Inflammatory macrophage treated with lipopolysaccharide for 4 hours (primary cell): ENCODE measurements at regions not wholly inside any gene's neighbourhood (a gene's known extent, or its start where the extent isn't known, plus 50 kb on each side); places are given as distances from the start of the nearest gene placed in this dataset.
"Not testable (repeated sequence)": the region's sequence is repeated elsewhere in the genome, so short reads cannot be mapped to it uniquely, and the experiment has no call there.

Experiments used
- DNase-seq: peaks from one replicate; pipeline ENCODE4 v3.0.0-alpha.2; 2020

GRCh38 chr1:146314449-146315246 lies 85.8 kb upstream of the NOTCH2NLA start:
- DNase-seq, result not testable (repeated sequence)

- not testable (repeated sequence) for DNase-seq
Observed at GRCh38 chr1:146310579-146310978, 81.8 kb upstream of the NOTCH2NLA start.

- DNase-seq, result not testable (repeated sequence)
Observed at GRCh38 chr1:146309427-146309826, 80.6 kb upstream of the NOTCH2NLA start.

GRCh38 chr1:146308892-146309291 lies 80.1 kb upstream of the NOTCH2NLA start:
- not testable (repeated sequence) for DNase-seq

GRCh38 chr1:146308152-146308551 lies 79.3 kb upstream of the NOTCH2NLA start:
- DNase-seq, result not testable (repeated sequence)

- not testable (repeated sequence) for DNase-seq
Observed at GRCh38 chr1:146307632-146308031, 78.8 kb upstream of the NOTCH2NLA start.

- DNase-seq, result not testable (repeated sequence)
Observed at GRCh38 chr1:146306651-146307050, 77.8 kb upstream of the NOTCH2NLA start.

- DNase-seq, result not testable (repeated sequence)
Observed at GRCh38 chr1:146305442-146305841, 76.6 kb upstream of the NOTCH2NLA start.

- DNase-seq, result not testable (repeated sequence)
Observed at GRCh38 chr1:146298575-146298897, 69.7 kb upstream of the NOTCH2NLA start.

GRCh38 chr1:146297781-146298574 lies 69.2 kb upstream of the NOTCH2NLA start:
- DNase-seq, result not testable (repeated sequence)

- DNase-seq, result not testable (repeated sequence)
Observed at GRCh38 chr1:146292940-146293936, 64.4 kb upstream of the NOTCH2NLA start.

GRCh38 chr1:146292424-146292823 lies 63.6 kb upstream of the NOTCH2NLA start:
- DNase-seq, result not testable (repeated sequence)

GRCh38 chr1:146287881-146288280 lies 59.1 kb upstream of the NOTCH2NLA start:
- DNase-seq, result not testable (repeated sequence)

GRCh38 chr1:146284760-146285159 lies 55.9 kb upstream of the NOTCH2NLA start:
- not testable (repeated sequence) for DNase-seq

- DNase-seq, result not testable (repeated sequence)
Observed at GRCh38 chr1:146283527-146283880, 54.7 kb upstream of the NOTCH2NLA start.

GRCh38 chr1:146282807-146283526 lies 54.1 kb upstream of the NOTCH2NLA start:
- not testable (repeated sequence) for DNase-seq

GRCh38 chr1:146281522-146281921 lies 52.7 kb upstream of the NOTCH2NLA start:
- not testable (repeated sequence) for DNase-seq

- DNase-seq, result not testable (repeated sequence)
Observed at GRCh38 chr1:146278758-146279157, 49.9 kb upstream of the NOTCH2NLA start.
